Heart right ventricle (tissue), 16 donors: ENCODE measurements at regions not wholly inside any gene's neighbourhood (a gene's known extent, or its start where the extent isn't known, plus 50 kb on each side); places are given as distances from the start of the nearest gene placed in this dataset.
"Not testable (repeated sequence)": the region's sequence is repeated elsewhere in the genome, so short reads cannot be mapped to it uniquely, and the experiment has no call there.

Experiments
- ATAC-seq, 8 donors: fragments of 200-7000 bp; cut with Tn5 transposase; one replicate each; pipeline ENCODE4 v1.9.1; 2020; ENCODE audit warnings: mild to moderate bottlenecking in 8 of 8, moderate library complexity in 8 of 8, moderate number of reproducible peaks in 1 of 8
- DNase-seq, 2 donors: peaks; one replicate each; pipeline ENCODE4 v3.0.0-alpha.2; 2020
- H3K27ac ChIP-seq, 10 donors: fragments of 200-600 bp; sonication (generic) in 2 of 10; one replicate each; pipeline versions ENCODE4 v1.5.0 to v1.8.0; 2020 to 2022; ENCODE audit warnings: mild to moderate bottlenecking in 3 of 10
- H3K27me3 ChIP-seq, 7 donors: fragments of 200-600 bp; one replicate each; pipeline ENCODE4 v1.8.0; 2021 to 2022; ENCODE audit warnings: mild to moderate bottlenecking in 2 of 7
- H3K36me3 ChIP-seq, 9 donors: fragments of 200-600 bp; sonication (generic) in 1 of 9; one replicate each; pipeline versions ENCODE4 v1.5.0 to v1.8.0; 2020 to 2022; ENCODE audit warnings: mild to moderate bottlenecking in 2 of 9
- H3K4me1 ChIP-seq, 9 donors: fragments of 200-600 bp; sonication (generic) in 1 of 9; one replicate each; pipeline versions ENCODE4 v1.5.0 to v1.8.0; 2020 to 2022; ENCODE audit warnings: mild to moderate bottlenecking in 4 of 9
- H3K4me3 ChIP-seq, 10 donors: fragments of 200-600 bp; sonication (generic) in 2 of 10; one replicate each; pipeline versions ENCODE4 v1.5.0 to v1.8.0; 2020 to 2022; ENCODE audit warnings: mild to moderate bottlenecking in 7 of 10, moderate library complexity in 2 of 10
- H3K9me3 ChIP-seq, 11 donors: fragments of 200-600 bp in 10 of 11; sonication (generic) in 2 of 11; one replicate each; pipeline versions ENCODE4 v1.5.0 to v1.8.0; 2013 to 2022; ENCODE audit warnings: mild to moderate bottlenecking in 2 of 11, control low read depth in 1 of 11, moderate library complexity in 1 of 11
- WGBS, 2 donors: extraction: QIAGEN DNeasy Blood & Tissue Kit; methylation state at CpG; one replicate each; pipeline ENCODE4 v1.1.7; 2013; ENCODE audit warnings: inconsistent platforms in 1 of 2; 5-methylcytosine and 5-hydroxymethylcytosine counted together
- intact Hi-C, 10 donors: fragments of 100-400 bp; cut with DNase I; formaldehyde crosslinking; loops; one replicate each; pipeline versions ENCODE4 v1.11.1 to v1.14.2; 2022
- TF ChIP-seq, protein P1 (sequence below), 9 donors: fragments of 200-600 bp; sonication (generic) in 2 of 9; IDR thresholded peaks; one replicate each; pipeline versions ENCODE4 v1.5.0 to v1.8.0; 2021 to 2022; ENCODE audit warnings: antibody characterized with exemption in 9 of 9, mild to moderate bottlenecking in 5 of 9, moderate library complexity in 1 of 9
- donor health status: Arrhythmogenic right ventricular cardiomyopathy.
- donor health status: ischemic (EF 13 %, LVEDD 7.1; RV severe dilation, severe dysfunction).
- donor health status: healthy with polysubstance abuse.
- donor health status: DM: no; HTN: yes; CAD: no.
- donor health status: DM: no; HTN: no; CAD: no.
- donor health status: ischemic (EF 25% LVEDD 6.9; RV normal size, moderate dysfunction).
- donor health status: ischemic (EF 25% LVEDD 5.7; RV mildly dilated, moderate dysfunction).
- donor health status: healthy.
- donor health status: DM: yes; HTN: yes; CAD: no.
- donor health status: Ischemic cardiomyopathy.
- donor health status: ischemic (EF 35%, LVEDD 5.7; RV mildly dilated, moderate dysfunction).
- donor health status: nonischemic (EF 11% LVEDD 7.7; RV severe dilation, severe dysfunction).
- donor health status: DM: yes; HTN: yes; CAD: no.
- donor health status: PGD.
- donor health status: ischemic (EF 29% LVEDD 5.4; RV normal size, mild dysfunction).
- donor health status: nonischemic (EF 23%, LVEDD 6.1; RV moderate dilation, normal function).

DNA sequence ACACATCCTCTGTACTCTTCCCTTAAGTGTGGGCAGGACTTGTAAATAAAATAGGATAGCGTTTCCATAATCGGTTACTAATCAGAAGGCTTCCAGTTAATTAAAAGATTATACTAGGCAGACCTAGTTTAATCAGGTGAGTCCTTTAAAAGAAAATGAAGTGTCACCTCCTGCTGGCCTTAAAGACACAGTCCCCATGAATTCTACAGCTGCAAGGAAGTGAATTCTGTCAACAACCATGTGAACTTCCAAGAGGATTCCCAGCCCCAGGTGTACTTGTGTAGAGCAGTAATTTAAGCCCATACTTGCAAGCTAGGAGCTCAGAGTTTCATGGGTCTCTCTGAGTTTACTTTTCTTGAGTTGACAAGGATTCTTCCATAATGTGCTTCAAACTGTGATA lies 918.3 kb downstream of the DTWD2 start:
- Histone ChIP-seq H3K9me3 (no peaks in the 10 kb centered on the region), H3K4me1 (no peaks in the 10 kb centered on the region), H3K4me3 (no peak overlapping the region), H3K36me3 (no peaks in the 10 kb centered on the region), H3K27ac (no peak overlapping the region), H3K27me3 (no peaks in the 10 kb centered on the region)
- ATAC-seq (no peak), DNase-seq (no peak)
- intact Hi-C loops = no loop called here
- TF ChIP-seq, protein P1, sequence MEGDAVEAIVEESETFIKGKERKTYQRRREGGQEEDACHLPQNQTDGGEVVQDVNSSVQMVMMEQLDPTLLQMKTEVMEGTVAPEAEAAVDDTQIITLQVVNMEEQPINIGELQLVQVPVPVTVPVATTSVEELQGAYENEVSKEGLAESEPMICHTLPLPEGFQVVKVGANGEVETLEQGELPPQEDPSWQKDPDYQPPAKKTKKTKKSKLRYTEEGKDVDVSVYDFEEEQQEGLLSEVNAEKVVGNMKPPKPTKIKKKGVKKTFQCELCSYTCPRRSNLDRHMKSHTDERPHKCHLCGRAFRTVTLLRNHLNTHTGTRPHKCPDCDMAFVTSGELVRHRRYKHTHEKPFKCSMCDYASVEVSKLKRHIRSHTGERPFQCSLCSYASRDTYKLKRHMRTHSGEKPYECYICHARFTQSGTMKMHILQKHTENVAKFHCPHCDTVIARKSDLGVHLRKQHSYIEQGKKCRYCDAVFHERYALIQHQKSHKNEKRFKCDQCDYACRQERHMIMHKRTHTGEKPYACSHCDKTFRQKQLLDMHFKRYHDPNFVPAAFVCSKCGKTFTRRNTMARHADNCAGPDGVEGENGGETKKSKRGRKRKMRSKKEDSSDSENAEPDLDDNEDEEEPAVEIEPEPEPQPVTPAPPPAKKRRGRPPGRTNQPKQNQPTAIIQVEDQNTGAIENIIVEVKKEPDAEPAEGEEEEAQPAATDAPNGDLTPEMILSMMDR (IDR thresholded peaks at IDR 0.05) = no peak
- WGBS, 2 donors = 86 to 90% methylated on average over 2 of the region's 2 CpGs

DNA sequence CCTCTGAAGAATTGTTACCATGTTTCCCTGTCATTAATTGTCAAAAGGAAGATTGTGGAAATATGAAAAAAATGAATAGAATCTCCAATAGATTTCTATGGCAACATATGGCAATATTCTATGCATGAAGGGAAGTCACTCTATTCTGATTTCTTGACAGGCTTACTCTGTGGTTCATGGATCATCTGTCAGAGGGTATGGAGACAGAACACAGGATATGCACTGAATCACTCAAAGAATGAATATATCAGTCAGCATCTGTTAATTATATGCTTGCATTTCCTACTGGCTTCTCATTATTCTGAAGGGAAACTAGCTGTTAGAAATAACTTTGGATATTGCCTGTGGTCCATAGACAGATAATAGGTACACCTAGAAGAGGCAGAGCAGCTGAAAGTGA lies 918.9 kb downstream of the DTWD2 start:
- Histone ChIP-seq H3K4me3 (no peak overlapping the region), H3K27ac (no peak overlapping the region), H3K36me3 (no peaks in the 10 kb centered on the region), H3K27me3 (no peaks in the 10 kb centered on the region), H3K4me1 (no peaks in the 10 kb centered on the region), H3K9me3 (no peaks in the 10 kb centered on the region)
- DNase-seq (no peak), ATAC-seq (no peak)
- TF ChIP-seq, protein P1 (IDR thresholded peaks at IDR 0.05) = no peak
- intact Hi-C loops = no loop called here

DNA sequence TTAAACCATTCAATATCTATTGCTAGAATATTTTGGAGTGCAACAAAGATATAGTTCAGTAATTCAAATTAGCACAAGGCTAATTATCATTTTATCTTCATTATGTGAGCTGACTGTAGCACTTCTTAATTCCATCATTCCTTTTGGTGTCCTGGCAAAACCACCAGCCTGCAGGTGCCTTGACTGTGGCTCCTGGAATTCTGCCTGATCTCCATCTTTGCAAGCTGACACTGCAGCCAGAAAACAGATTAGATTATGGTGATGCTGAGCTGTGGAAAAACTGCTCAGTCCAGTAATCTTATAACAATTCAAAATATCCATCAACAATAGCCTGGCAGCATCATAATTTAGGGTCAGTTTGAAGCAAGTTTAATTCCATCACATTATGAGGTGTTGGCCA lies 919.5 kb downstream of the DTWD2 start:
- H3K4me1 ChIP-seq = no peaks in the 10 kb centered on the region

DNA sequence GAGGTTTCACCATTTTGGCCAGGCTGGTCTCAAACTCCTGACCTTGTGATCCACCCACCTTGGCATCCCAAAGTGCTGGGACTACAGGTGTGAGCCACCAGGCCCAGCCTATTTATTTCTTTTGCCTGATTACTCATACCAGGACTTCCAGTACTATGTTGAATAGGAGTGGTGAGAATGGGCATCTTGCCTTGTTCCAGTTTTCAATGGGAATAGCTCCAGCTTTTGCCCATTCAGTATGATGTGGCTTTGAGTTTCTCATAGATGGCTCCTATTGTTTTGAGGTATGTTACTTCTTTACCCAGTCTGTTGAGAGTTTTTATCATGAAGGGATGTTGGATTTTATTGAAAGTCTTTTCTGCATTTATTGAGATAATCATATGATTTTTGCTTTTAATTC lies 924.5 kb downstream of the DTWD2 start:
- H3K27ac ChIP-seq, DNase-seq, H3K36me3 ChIP-seq, intact Hi-C loops, ATAC-seq, H3K4me3 ChIP-seq, H3K27me3 ChIP-seq, H3K9me3 ChIP-seq, H3K4me1 ChIP-seq: not testable (repeated sequence)

More for the DNA sequence above, 919.5 kb downstream of the DTWD2 start:
- TF ChIP-seq, protein P1 (IDR thresholded peaks at IDR 0.05) = no peak
- Histone ChIP-seq H3K4me3 (no peak overlapping the region), H3K36me3 (no peaks in the 10 kb centered on the region), H3K9me3 (no peaks in the 10 kb centered on the region), H3K27ac (no peak overlapping the region), H3K27me3 (no peaks in the 10 kb centered on the region)
- DNase-seq (no peak), ATAC-seq (no peak)
- intact Hi-C loops = no loop called here

DNA sequence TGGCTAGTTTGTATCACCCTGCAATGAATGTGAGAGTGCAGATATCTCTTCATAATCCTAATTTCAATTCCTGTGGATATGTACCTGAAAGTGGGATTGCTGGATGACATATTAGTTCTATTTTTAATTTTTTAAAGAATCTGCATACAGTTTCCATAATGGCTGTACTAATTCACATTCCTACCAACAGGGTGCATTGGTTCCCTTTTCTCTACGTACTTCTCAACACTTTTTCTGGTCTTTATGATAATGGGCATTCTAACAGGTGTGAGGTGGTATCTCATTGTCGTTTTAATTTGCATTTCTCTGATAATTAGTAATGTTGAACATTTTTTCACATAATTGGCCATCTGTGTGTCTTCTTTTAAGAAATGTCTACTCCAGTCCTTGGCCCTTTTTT lies 927.5 kb downstream of the DTWD2 start:
- no peaks in the 10 kb centered on the region for H3K36me3 ChIP-seq
- H3K27ac ChIP-seq = no peak overlapping the region
- H3K27me3 ChIP-seq = no peaks in the 10 kb centered on the region
- H3K4me1 ChIP-seq = no peaks in the 10 kb centered on the region
- no peak overlapping the region for H3K4me3 ChIP-seq
- WGBS, 2 donors = 62 to 73% methylated on average over 2 of the region's 2 CpGs
- intact Hi-C loops = no loop called here
- H3K9me3 ChIP-seq = peaks cover 0 to 8% (median 0%) of the 10 kb centered on the region in 11 donors
- TF ChIP-seq, protein P1 (IDR thresholded peaks at IDR 0.05) = peak in 2 of 9 donors; percentile 7 to 13
- no peak for ATAC-seq
- no peak for DNase-seq
